ENCODE measurements at regions not wholly inside any gene's neighbourhood (a gene's known extent, or its start where the extent isn't known, plus 50 kb on each side); places are given as distances from the start of the nearest gene placed in this dataset.

GRCh38 chr3:115239717-115240116 lies 92.6 kb upstream of the ZBTB20 start:
- Histone ChIP-seq H3K9ac (ENCODE audit: low read length in 3 of 3) (no peak overlapping the region), H3K4me1 (ENCODE audit: control insufficient read depth in 2 of 3, insufficient read depth in 2 of 3, low read depth in 1 of 3, low read length in 3 of 3) (no peaks in the 10 kb centered on the region), H3K4me3 (ENCODE audit: low read length in 3 of 3) (no peak overlapping the region), H3K27ac (ENCODE audit: low read depth in 2 of 2, low read length in 2 of 2) (no peak overlapping the region), H3K27me3 (ENCODE audit: control insufficient read depth, insufficient read depth, low read length) (no peaks in the 10 kb centered on the region), H3K9me3 (ENCODE audit: control insufficient read depth in 2 of 3, insufficient read depth in 1 of 3, low read length in 3 of 3) (no peaks in the 10 kb centered on the region), H3K36me3 (ENCODE audit: control insufficient read depth in 2 of 3, insufficient read depth in 3 of 3, low read length in 3 of 3) (no peaks in the 10 kb centered on the region)
- DNase-seq, result peak in 3 of 5 donors; percentile 2 to 59 (median 45)
- FAIRE-seq, result no peak
- intact Hi-C loops (cut with DNase I), result no loop called here
- no peak for TF ChIP-seq CTCF (IDR thresholded peaks at IDR 0.05; ENCODE audit: borderline replicate concordance, extremely low read depth, insufficient read depth)

- H3K27me3 ChIP-seq (ENCODE audit: control insufficient read depth, insufficient read depth, low read length), result no peaks in the 10 kb centered on the region
- no peak overlapping the region for H3K9ac ChIP-seq (ENCODE audit: low read length in 3 of 3)
- no peak overlapping the region for H3K27ac ChIP-seq (ENCODE audit: low read depth in 2 of 2, low read length in 2 of 2)
- intact Hi-C loops (cut with DNase I), result no loop called here
- DNase-seq, result no peak
- no peaks in the 10 kb centered on the region for H3K9me3 ChIP-seq (ENCODE audit: control insufficient read depth in 2 of 3, insufficient read depth in 1 of 3, low read length in 3 of 3)
- H3K36me3 ChIP-seq (ENCODE audit: control insufficient read depth in 2 of 3, insufficient read depth in 3 of 3, low read length in 3 of 3), result no peaks in the 10 kb centered on the region
- FAIRE-seq, result no peak
- H3K4me3 ChIP-seq (ENCODE audit: low read length in 3 of 3), result no peak overlapping the region
- no peak for TF ChIP-seq CTCF (IDR thresholded peaks at IDR 0.05; ENCODE audit: borderline replicate concordance, extremely low read depth, insufficient read depth)
- no peaks in the 10 kb centered on the region for H3K4me1 ChIP-seq (ENCODE audit: control insufficient read depth in 2 of 3, insufficient read depth in 2 of 3, low read depth in 1 of 3, low read length in 3 of 3)
Observed at GRCh38 chr3:115244350-115244749, 97.3 kb upstream of the ZBTB20 start.

GRCh38 chr3:115245438-115245837 lies 98.3 kb upstream of the ZBTB20 start:
- FAIRE-seq (no peak), DNase-seq (no peak)
- no peaks in the 10 kb centered on the region for H3K27me3 ChIP-seq (ENCODE audit: control insufficient read depth, insufficient read depth, low read length)
- H3K27ac ChIP-seq (ENCODE audit: low read depth in 2 of 2, low read length in 2 of 2), result no peak overlapping the region
- no peaks in the 10 kb centered on the region for H3K9me3 ChIP-seq (ENCODE audit: control insufficient read depth in 2 of 3, insufficient read depth in 1 of 3, low read length in 3 of 3)
- no peaks in the 10 kb centered on the region for H3K4me1 ChIP-seq (ENCODE audit: control insufficient read depth in 2 of 3, insufficient read depth in 2 of 3, low read depth in 1 of 3, low read length in 3 of 3)
- no peaks in the 10 kb centered on the region for H3K36me3 ChIP-seq (ENCODE audit: control insufficient read depth in 2 of 3, insufficient read depth in 3 of 3, low read length in 3 of 3)
- no peak for TF ChIP-seq CTCF (IDR thresholded peaks at IDR 0.05; ENCODE audit: borderline replicate concordance, extremely low read depth, insufficient read depth)
- intact Hi-C loops (cut with DNase I), result no loop called here
- no peak overlapping the region for H3K9ac ChIP-seq (ENCODE audit: low read length in 3 of 3)
- H3K4me3 ChIP-seq (ENCODE audit: low read length in 3 of 3), result no peak overlapping the region

- no peak for FAIRE-seq
- intact Hi-C loops (cut with DNase I), result no loop called here
- Histone ChIP-seq H3K9me3 (ENCODE audit: control insufficient read depth in 2 of 3, insufficient read depth in 1 of 3, low read length in 3 of 3) (no peaks in the 10 kb centered on the region), H3K27me3 (ENCODE audit: control insufficient read depth, insufficient read depth, low read length) (no peaks in the 10 kb centered on the region), H3K36me3 (ENCODE audit: control insufficient read depth in 2 of 3, insufficient read depth in 3 of 3, low read length in 3 of 3) (no peaks in the 10 kb centered on the region), H3K4me3 (ENCODE audit: low read length in 3 of 3) (no peak overlapping the region), H3K9ac (ENCODE audit: low read length in 3 of 3) (no peak overlapping the region), H3K27ac (ENCODE audit: low read depth in 2 of 2, low read length in 2 of 2) (no peak overlapping the region), H3K4me1 (ENCODE audit: control insufficient read depth in 2 of 3, insufficient read depth in 2 of 3, low read depth in 1 of 3, low read length in 3 of 3) (no peaks in the 10 kb centered on the region)
- DNase-seq, result no peak
- no peak for TF ChIP-seq CTCF (IDR thresholded peaks at IDR 0.05; ENCODE audit: borderline replicate concordance, extremely low read depth, insufficient read depth)
Observed at GRCh38 chr3:115245899-115246298, 98.8 kb upstream of the ZBTB20 start.

Measured in kidney (tissue), 13 donors.